Neural cell (in vitro differentiated cells): ENCODE measurements at regions not wholly inside any gene's neighbourhood (a gene's known extent, or its start where the extent isn't known, plus 50 kb on each side); places are given as distances from the start of the nearest gene placed in this dataset.

Experiments used
- H2AFZ ChIP-seq: fragments of 200-600, 300-800 bp; sonication (generic), shearing (Covaris generic); 2 replicates; pipeline ENCODE4 v1.6.0; 2014; ENCODE audit warnings: low read depth, mild to moderate bottlenecking, antibody characterized with exemption, low read length, moderate library complexity
- H3F3A ChIP-seq: fragments of 200-600 bp; shearing (Covaris generic); 2 replicates; pipeline ENCODE4 v1.6.1; 2016; ENCODE audit warnings: mild to moderate bottlenecking, moderate library complexity, mixed read lengths, antibody characterized with exemption, low read length; ENCODE audit not compliant: insufficient read depth, poor library complexity, severe bottlenecking
- H3K27ac ChIP-seq: fragments of 200-600, 300-800 bp; sonication (generic), shearing (Covaris generic); 2 replicates; pipeline ENCODE4 v1.5.1; 2014; ENCODE audit warnings: mild to moderate bottlenecking, low read length, moderate library complexity
- H3K27me3 ChIP-seq: fragments of 300-800, 200-600 bp; sonication (generic), shearing (Covaris generic); 2 replicates; pipeline ENCODE4 v1.6.0; 2014; ENCODE audit warnings: mild to moderate bottlenecking, low read depth, low read length, moderate library complexity; ENCODE audit not compliant: insufficient read depth
- H3K36me3 ChIP-seq: fragments of 300-800, 200-600 bp; sonication (generic), shearing (Covaris generic); 2 replicates; pipeline ENCODE4 v1.5.1; 2014; ENCODE audit warnings: mild to moderate bottlenecking, antibody characterized with exemption, low read length, moderate library complexity; ENCODE audit not compliant: insufficient read depth
- H3K4me2 ChIP-seq: fragments of 300-800, 200-600 bp; sonication (generic), shearing (Covaris generic); 2 replicates; pipeline ENCODE4 v1.6.0; 2014; ENCODE audit warnings: mild to moderate bottlenecking, low read length
- H3K4me3 ChIP-seq: fragments of 300-800, 200-600 bp; sonication (generic), shearing (Covaris generic); 2 replicates; pipeline ENCODE4 v1.5.1; 2014; ENCODE audit warnings: mild to moderate bottlenecking, low read length, moderate library complexity
- H3K79me2 ChIP-seq: fragments of 200-600 bp; shearing (Covaris generic); replicated peaks from 2 replicates; pipeline ENCODE4 v1.6.0; 2014; ENCODE audit warnings: mild to moderate bottlenecking, low read length, moderate library complexity; ENCODE audit not compliant: insufficient read depth
- H3K9ac ChIP-seq: fragments of 300-800, 200-600 bp; sonication (generic), shearing (Covaris generic); 2 replicates; pipeline ENCODE4 v1.6.1; 2016; ENCODE audit warnings: mild to moderate bottlenecking, low read length, mixed read lengths
- H3K9me2 ChIP-seq: fragments of 200-600 bp; shearing (Covaris generic); 2 replicates; pipeline ENCODE4 v1.6.1; 2016; ENCODE audit warnings: mild to moderate bottlenecking, low read length, mixed read lengths; ENCODE audit not compliant: insufficient read depth
- H3K9me3 ChIP-seq: fragments of 200-600, 300-800 bp; sonication (generic), shearing (Covaris generic); 2 replicates; pipeline ENCODE4 v1.6.1; 2016; ENCODE audit warnings: mild to moderate bottlenecking, mixed run types, low read length, moderate library complexity, mixed read lengths
- H4K20me1 ChIP-seq: fragments of 200-600 bp; shearing (Covaris generic); 2 replicates; pipeline ENCODE4 v1.6.1; 2016; ENCODE audit warnings: mild to moderate bottlenecking, mixed run types; ENCODE audit not compliant: insufficient read depth
- CTCF ChIP-seq: fragments of 450-650 bp; IDR thresholded peaks from 2 replicates; pipeline ENCODE4 v1.5.1; 2014; ENCODE audit warnings: antibody characterized with exemption, mild to moderate bottlenecking, moderate library complexity; ENCODE audit not compliant: poor library complexity, severe bottlenecking
- EP300 ChIP-seq: fragments of 450-650 bp; conservative IDR thresholded peaks from 2 replicates; pipeline ENCODE4 v1.6.1; 2014; ENCODE audit warnings: antibody characterized with exemption, mild to moderate bottlenecking, moderate library complexity; ENCODE audit not compliant: poor library complexity, severe bottlenecking
- EZH2 ChIP-seq: fragments of 200-600, 300-800 bp; shearing (Covaris generic), sonication (generic); IDR thresholded peaks from 2 replicates; pipeline ENCODE4 v1.6.1; 2014; ENCODE audit warnings: antibody characterized with exemption, low read length, borderline replicate concordance, mild to moderate bottlenecking; ENCODE audit not compliant: insufficient read depth, poor library complexity, severe bottlenecking
- MXI1 ChIP-seq: fragments of 450-650 bp; conservative IDR thresholded peaks from 2 replicates; pipeline ENCODE4 v1.6.1; 2014; ENCODE audit warnings: antibody characterized with exemption, mild to moderate bottlenecking; ENCODE audit not compliant: poor library complexity, severe bottlenecking
- POLR2AphosphoS5 ChIP-seq: IDR thresholded peaks from 2 replicates; pipeline ENCODE4 v1.6.1; 2012
- RAD21 ChIP-seq: fragments of 450-650 bp; conservative IDR thresholded peaks from 2 replicates; pipeline ENCODE4 v1.6.1; 2014; ENCODE audit warnings: antibody characterized with exemption, mild to moderate bottlenecking, moderate library complexity
- REST ChIP-seq: IDR thresholded peaks from 2 replicates; pipeline ENCODE4 v1.6.1; 2012; ENCODE audit warnings: borderline replicate concordance
- SMC3 ChIP-seq: fragments of 450-650 bp; conservative IDR thresholded peaks from 2 replicates; pipeline ENCODE4 v1.6.1; 2014; ENCODE audit warnings: antibody characterized with exemption, mild to moderate bottlenecking, moderate library complexity; ENCODE audit not compliant: poor library complexity
- TAF1 ChIP-seq: IDR thresholded peaks from 2 replicates; pipeline ENCODE4 v1.6.1; 2012; ENCODE audit warnings: low read depth

GRCh38 chr4:156193106-156193505 lies 239.4 kb upstream of the CTSO start:
- no peaks in the 10 kb centered on the region for H3K27me3 ChIP-seq
- H3K79me2 ChIP-seq = no peaks in the 10 kb centered on the region
- H3K9me2 ChIP-seq = no peaks in the 10 kb centered on the region
- H3K27ac ChIP-seq = no peak overlapping the region
- no peak overlapping the region for H3K9ac ChIP-seq
- H2AFZ ChIP-seq = no peak overlapping the region
- no peaks in the 10 kb centered on the region for H4K20me1 ChIP-seq
- no peaks in the 10 kb centered on the region for H3F3A ChIP-seq
- H3K36me3 ChIP-seq = no peaks in the 10 kb centered on the region
- H3K4me3 ChIP-seq = no peak overlapping the region
- no peak overlapping the region for H3K4me2 ChIP-seq
- TF ChIP-seq RAD21 (no peak), POLR2AphosphoS5 (no peak), TAF1 (no peak), EZH2 (no peak), REST (no peak), CTCF (no peak), SMC3 (no peak), MXI1 (no peak), EP300 (no peak)
- H3K9me3 ChIP-seq = no peaks in the 10 kb centered on the region

- Histone ChIP-seq H4K20me1 (no peaks in the 10 kb centered on the region), H2AFZ (no peak overlapping the region), H3K9ac (no peak overlapping the region), H3K27me3 (no peaks in the 10 kb centered on the region), H3K27ac (no peak overlapping the region), H3K4me3 (no peak overlapping the region), H3K9me2 (no peaks in the 10 kb centered on the region), H3K9me3 (no peaks in the 10 kb centered on the region), H3K4me2 (no peak overlapping the region), H3K79me2 (no peaks in the 10 kb centered on the region), H3K36me3 (no peaks in the 10 kb centered on the region), H3F3A (no peaks in the 10 kb centered on the region)
- TF ChIP-seq MXI1 = no peak
- no peak for TF ChIP-seq SMC3
- no peak for TF ChIP-seq RAD21
Observed at GRCh38 chr4:156192033-156192432, 238.4 kb upstream of the CTSO start.
